AG04449 (cell line): ENCODE measurements at regions not wholly inside any gene's neighbourhood (a gene's known extent, or its start where the extent isn't known, plus 50 kb on each side); places are given as distances from the start of the nearest gene placed in this dataset.

Source experiments
- CTCF ChIA-PET: fragments of 350-600 bp; formaldehyde crosslinking; extraction: SDS; loops from one replicate; lab custom pipeline; 2021; ENCODE audit warnings: antibody characterized with exemption; lab: Yijun Ruan, JAX
- POLR2A ChIA-PET: fragments of 400-600, 350-600 bp; formaldehyde crosslinking; extraction: SDS; loops from one replicate; lab custom pipeline; 2020; ENCODE audit warnings: antibody characterized with exemption, inconsistent platforms; lab: Yijun Ruan, JAX
- DNase-seq: peaks from one replicate; pipeline ENCODE4 v3.0.0-alpha.2; 2010; ENCODE audit warnings: low read depth, low spot score
- H3K4me3 ChIP-seq: 2 replicates; pipeline ENCODE4 v1.5.1; 2011; ENCODE audit warnings: low read depth, mild to moderate bottlenecking, control low read depth, low read length
- TF ChIP-seq, protein P1 (sequence below): IDR thresholded peaks from one replicate; pipeline ENCODE4 v1.5.1; 2011; ENCODE audit warnings: mild to moderate bottlenecking, moderate library complexity, low read length, control low read depth, inconsistent platforms; ENCODE audit not compliant: insufficient read depth; ENCODE audit errors: missing control alignments

DNA sequence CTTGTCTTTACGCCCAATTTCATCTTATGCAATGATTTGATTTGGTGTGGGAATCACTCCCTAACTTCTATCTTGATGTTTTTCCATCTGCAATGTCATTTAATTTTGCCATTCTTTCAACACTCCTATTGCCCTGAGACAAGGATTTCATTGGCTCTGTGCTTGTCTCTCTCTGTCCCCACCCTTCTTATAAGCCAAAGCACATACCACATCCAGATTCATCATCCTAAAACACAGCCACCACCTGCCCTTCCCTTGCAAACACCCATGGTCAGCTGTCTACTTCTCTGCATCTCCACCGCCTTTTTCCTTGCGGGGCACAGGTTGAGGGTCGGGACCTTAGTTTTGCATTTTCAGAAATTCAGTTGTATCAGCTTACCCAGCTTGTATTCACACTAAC lies 225.8 kb upstream of the SOX21 start:
- H3K4me3 ChIP-seq = no peak overlapping the region
- ChIA-PET CTCF (no interaction called here), POLR2A (no interaction called here)
- DNase-seq = no peak
- TF ChIP-seq, protein P1, sequence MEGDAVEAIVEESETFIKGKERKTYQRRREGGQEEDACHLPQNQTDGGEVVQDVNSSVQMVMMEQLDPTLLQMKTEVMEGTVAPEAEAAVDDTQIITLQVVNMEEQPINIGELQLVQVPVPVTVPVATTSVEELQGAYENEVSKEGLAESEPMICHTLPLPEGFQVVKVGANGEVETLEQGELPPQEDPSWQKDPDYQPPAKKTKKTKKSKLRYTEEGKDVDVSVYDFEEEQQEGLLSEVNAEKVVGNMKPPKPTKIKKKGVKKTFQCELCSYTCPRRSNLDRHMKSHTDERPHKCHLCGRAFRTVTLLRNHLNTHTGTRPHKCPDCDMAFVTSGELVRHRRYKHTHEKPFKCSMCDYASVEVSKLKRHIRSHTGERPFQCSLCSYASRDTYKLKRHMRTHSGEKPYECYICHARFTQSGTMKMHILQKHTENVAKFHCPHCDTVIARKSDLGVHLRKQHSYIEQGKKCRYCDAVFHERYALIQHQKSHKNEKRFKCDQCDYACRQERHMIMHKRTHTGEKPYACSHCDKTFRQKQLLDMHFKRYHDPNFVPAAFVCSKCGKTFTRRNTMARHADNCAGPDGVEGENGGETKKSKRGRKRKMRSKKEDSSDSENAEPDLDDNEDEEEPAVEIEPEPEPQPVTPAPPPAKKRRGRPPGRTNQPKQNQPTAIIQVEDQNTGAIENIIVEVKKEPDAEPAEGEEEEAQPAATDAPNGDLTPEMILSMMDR = no peak

GRCh38 chr13:94936633-94937032 lies 224.3 kb upstream of the SOX21 start:
- POLR2A ChIA-PET = no interaction called here
- H3K4me3 ChIP-seq = no peak overlapping the region
- TF ChIP-seq, protein P1 = no peak
- CTCF ChIA-PET = no interaction called here
- DNase-seq = no peak

DNA sequence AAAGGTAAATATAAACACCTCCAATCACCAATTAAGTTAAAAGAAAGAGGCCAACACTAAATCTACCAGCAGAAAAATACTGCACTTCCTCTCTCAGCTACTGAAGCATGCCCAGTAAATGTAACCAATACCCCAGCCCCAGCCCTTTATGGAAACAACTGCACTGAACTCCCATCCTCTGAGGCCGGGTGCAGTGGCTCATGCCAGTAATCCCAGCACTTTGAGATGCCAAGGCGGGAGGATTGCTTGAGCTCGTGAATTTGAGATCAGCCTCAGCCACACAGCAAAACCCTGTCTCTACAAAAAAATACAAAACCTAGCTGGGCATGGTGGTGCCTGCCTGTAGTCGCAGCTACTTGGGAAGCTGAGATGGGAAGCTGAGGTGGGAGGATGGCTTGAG lies 221.6 kb upstream of the SOX21 start:
- ChIA-PET POLR2A (no interaction called here), CTCF (no interaction called here)
- no peak for DNase-seq
- TF ChIP-seq, protein P1 = no peak
- H3K4me3 ChIP-seq = no peak overlapping the region

DNA sequence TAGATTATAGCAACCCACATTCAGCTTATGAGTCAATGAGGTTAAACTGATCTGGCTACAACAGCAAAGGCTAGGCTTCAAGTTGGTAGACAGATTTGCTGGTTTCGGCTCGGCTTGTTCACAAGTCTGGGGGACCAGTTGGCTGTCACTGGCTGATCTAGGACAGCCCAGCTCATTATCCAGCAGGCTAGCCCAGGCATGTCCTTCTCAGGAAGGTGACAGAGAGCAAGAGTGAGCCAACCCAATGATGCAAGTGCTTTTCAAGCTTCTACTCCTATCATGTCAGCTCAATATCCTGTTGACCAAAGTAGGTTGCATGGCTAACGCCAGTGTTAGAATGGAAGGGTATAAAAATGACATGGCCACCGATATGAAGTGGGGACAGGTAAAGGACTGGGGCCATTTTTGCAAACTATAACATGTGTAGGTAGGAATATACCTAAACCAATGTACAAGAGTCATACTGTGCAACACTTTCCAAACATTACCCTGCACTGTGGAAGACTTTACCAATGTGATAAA lies 220.9 kb upstream of the SOX21 start:
- no peak overlapping the region for H3K4me3 ChIP-seq
- no peak for DNase-seq
- TF ChIP-seq, protein P1 = no peak
- POLR2A ChIA-PET = no interaction called here
- CTCF ChIA-PET = no interaction called here

GRCh38 chr13:94928127-94928775 lies 215.9 kb upstream of the SOX21 start:
- CTCF ChIA-PET = no interaction called here
- TF ChIP-seq, protein P1 = no peak
- no peak overlapping the region for H3K4me3 ChIP-seq
- DNase-seq = no peak
- POLR2A ChIA-PET = no interaction called here

GRCh38 chr13:94925263-94925662 lies 212.9 kb upstream of the SOX21 start:
- no peak for DNase-seq
- no peak overlapping the region for H3K4me3 ChIP-seq
- ChIA-PET POLR2A (no interaction called here), CTCF (no interaction called here)
- TF ChIP-seq, protein P1 = no peak
